Muscle of leg (tissue), 3 donors: ENCODE measurements at regions not wholly inside any gene's neighbourhood (a gene's known extent, or its start where the extent isn't known, plus 50 kb on each side); places are given as distances from the start of the nearest gene placed in this dataset.

ENCODE experiments used
- DNase-seq: peaks from one replicate; pipeline ENCODE4 v3.0.0; 2013
- H3K27ac ChIP-seq: one replicate; pipeline ENCODE4 v1.5.1; 2013; ENCODE audit warnings: mild to moderate bottlenecking, low read length, control low read depth
- H3K27me3 ChIP-seq: one replicate; pipeline ENCODE4 v1.6.1; 2013; ENCODE audit warnings: low read length; ENCODE audit not compliant: control insufficient read depth, insufficient read depth
- H3K36me3 ChIP-seq: one replicate; pipeline ENCODE4 v1.6.1; 2013; ENCODE audit warnings: low read length; ENCODE audit not compliant: control insufficient read depth, insufficient read depth
- H3K4me1 ChIP-seq: one replicate; pipeline ENCODE4 v1.6.1; 2013; ENCODE audit warnings: low read length; ENCODE audit not compliant: control insufficient read depth, insufficient read depth
- H3K4me3 ChIP-seq: one replicate; pipeline ENCODE4 v1.5.1; 2013; ENCODE audit warnings: low read length, control low read depth
- H3K9me3 ChIP-seq: replicated peaks from 2 replicates; pipeline ENCODE4 v1.6.1; 2013; ENCODE audit warnings: low read depth, low read length; ENCODE audit not compliant: control insufficient read depth
- WGBS: methylation state at CpG from one replicate; pipeline ENCODE4 v1.1.5; 2013; ENCODE audit warnings: missing lambda C conversion rate; ENCODE audit not compliant: insufficient coverage; 5-methylcytosine and 5-hydroxymethylcytosine counted together

- Histone ChIP-seq H3K4me3 (no peak overlapping the region), H3K27me3 (no peaks in the 10 kb centered on the region), H3K9me3 (no peaks in the 10 kb centered on the region), H3K27ac (no peak overlapping the region), H3K4me1 (no peaks in the 10 kb centered on the region), H3K36me3 (no peaks in the 10 kb centered on the region)
- WGBS: no CpG with 5 or more reads among the region's 2 CpGs
- no peak for DNase-seq
Observed at GRCh38 chr20:18914796-18915195, 101.2 kb downstream of the SCP2D1 start.

GRCh38 chr20:18916886-18917750, 103.5 kb downstream of the SCP2D1 start:
- WGBS: no CpG with 5 or more reads among the region's 6 CpGs
- no peak for DNase-seq
- Histone ChIP-seq H3K4me1 (no peaks in the 10 kb centered on the region), H3K4me3 (no peak overlapping the region), H3K36me3 (no peaks in the 10 kb centered on the region), H3K27ac (no peak overlapping the region), H3K27me3 (no peaks in the 10 kb centered on the region), H3K9me3 (no peaks in the 10 kb centered on the region)

GRCh38 chr20:18919996-18920395, 106.4 kb downstream of the SCP2D1 start:
- Histone ChIP-seq H3K36me3 (no peaks in the 10 kb centered on the region), H3K27me3 (no peaks in the 10 kb centered on the region), H3K4me3 (no peak overlapping the region), H3K4me1 (no peaks in the 10 kb centered on the region), H3K9me3 (no peaks in the 10 kb centered on the region), H3K27ac (no peak overlapping the region)
- WGBS: 56% methylated on average over 3 of the region's 3 CpGs
- DNase-seq: no peak

- Histone ChIP-seq H3K36me3 (no peaks in the 10 kb centered on the region), H3K9me3 (no peaks in the 10 kb centered on the region), H3K4me3 (no peak overlapping the region), H3K27me3 (no peaks in the 10 kb centered on the region), H3K27ac (no peak overlapping the region), H3K4me1 (no peaks in the 10 kb centered on the region)
- DNase-seq: no peak
- WGBS: 67% methylated on average over 1 of the region's 3 CpGs
Observed at GRCh38 chr20:18921291-18921690, 107.7 kb downstream of the SCP2D1 start.

GRCh38 chr20:18922251-18922650, 108.7 kb downstream of the SCP2D1 start:
- H3K9me3 ChIP-seq: no peaks in the 10 kb centered on the region
- no peaks in the 10 kb centered on the region for H3K36me3 ChIP-seq
- no peak overlapping the region for H3K4me3 ChIP-seq
- H3K27ac ChIP-seq: no peak overlapping the region
- WGBS: 27% methylated on average over 2 of the region's 3 CpGs
- DNase-seq: no peak
- no peaks in the 10 kb centered on the region for H3K27me3 ChIP-seq
- H3K4me1 ChIP-seq: no peaks in the 10 kb centered on the region

- H3K36me3 ChIP-seq: no peaks in the 10 kb centered on the region
- no peak overlapping the region for H3K4me3 ChIP-seq
- DNase-seq: no peak
- no peaks in the 10 kb centered on the region for H3K9me3 ChIP-seq
- no CpG with 5 or more reads among the region's 2 CpGs for whole genome bisulfite sequencing
- H3K4me1 ChIP-seq: no peaks in the 10 kb centered on the region
- H3K27me3 ChIP-seq: no peaks in the 10 kb centered on the region
- H3K27ac ChIP-seq: no peak overlapping the region
Observed at GRCh38 chr20:18922898-18923297, 109.3 kb downstream of the SCP2D1 start.

GRCh38 chr20:18926965-18927364, 113.4 kb downstream of the SCP2D1 start:
- H3K9me3 ChIP-seq: no peaks in the 10 kb centered on the region
- H3K36me3 ChIP-seq: no peaks in the 10 kb centered on the region
- DNase-seq: no peak
- H3K27ac ChIP-seq: no peak overlapping the region
- no peak overlapping the region for H3K4me3 ChIP-seq
- H3K27me3 ChIP-seq: no peaks in the 10 kb centered on the region
- no peaks in the 10 kb centered on the region for H3K4me1 ChIP-seq

- DNase-seq: no peak
- Histone ChIP-seq H3K4me3 (no peak overlapping the region), H3K36me3 (no peaks in the 10 kb centered on the region), H3K27ac (no peak overlapping the region), H3K4me1 (no peaks in the 10 kb centered on the region), H3K27me3 (no peaks in the 10 kb centered on the region), H3K9me3 (no peaks in the 10 kb centered on the region)
Observed at GRCh38 chr20:18928626-18929025, 115.0 kb downstream of the SCP2D1 start.

- WGBS: no CpG with 5 or more reads among the region's 1 CpG
- DNase-seq: no peak
- Histone ChIP-seq H3K4me1 (no peaks in the 10 kb centered on the region), H3K27ac (no peak overlapping the region), H3K4me3 (no peak overlapping the region), H3K9me3 (no peaks in the 10 kb centered on the region), H3K36me3 (no peaks in the 10 kb centered on the region), H3K27me3 (no peaks in the 10 kb centered on the region)
Observed at GRCh38 chr20:18929800-18930199, 116.2 kb downstream of the SCP2D1 start.

- WGBS: 74% methylated on average over 3 of the region's 4 CpGs
- Histone ChIP-seq H3K27ac (no peak overlapping the region), H3K4me3 (no peak overlapping the region), H3K9me3 (no peaks in the 10 kb centered on the region), H3K36me3 (no peaks in the 10 kb centered on the region), H3K4me1 (no peaks in the 10 kb centered on the region), H3K27me3 (no peaks in the 10 kb centered on the region)
- no peak for DNase-seq
Observed at GRCh38 chr20:18943542-18943941, 130.0 kb downstream of the SCP2D1 start.

- H3K27ac ChIP-seq: no peak overlapping the region
- no peaks in the 10 kb centered on the region for H3K9me3 ChIP-seq
- WGBS: no CpG with 5 or more reads among the region's 4 CpGs
- no peak for DNase-seq
- no peaks in the 10 kb centered on the region for H3K4me1 ChIP-seq
- H3K4me3 ChIP-seq: no peak overlapping the region
- no peaks in the 10 kb centered on the region for H3K27me3 ChIP-seq
- H3K36me3 ChIP-seq: no peaks in the 10 kb centered on the region
Observed at GRCh38 chr20:18956890-18957289, 143.3 kb downstream of the SCP2D1 start.
